ENCODE measurements at regions not wholly inside any gene's neighbourhood (a gene's known extent, or its start where the extent isn't known, plus 50 kb on each side); places are given as distances from the start of the nearest gene placed in this dataset.

DNA sequence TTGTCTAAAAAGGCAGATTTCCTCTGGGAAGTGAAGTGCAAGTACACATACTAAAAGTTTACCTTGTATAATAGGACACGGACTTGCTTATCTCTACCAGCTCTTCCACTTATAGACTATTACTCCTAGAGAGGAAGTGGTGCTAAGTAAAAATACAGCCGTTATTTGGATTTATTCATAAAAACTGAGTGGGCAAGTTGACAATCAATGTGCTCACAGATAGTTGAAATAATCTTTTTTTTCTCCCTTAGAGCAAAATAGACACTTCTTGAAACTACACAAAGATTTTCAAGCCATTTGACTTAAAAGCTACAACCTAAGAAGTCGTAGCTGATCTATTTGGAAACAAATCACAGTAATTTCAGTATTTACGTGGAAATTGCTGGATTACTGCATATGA lies 2584.7 kb upstream of the PCDH20 start:
- no peak for DNase-seq

- no peak for DNase-seq
Measured at GRCh38 chr13:63999614-64000305, 2584.1 kb upstream of the PCDH20 start.

DNA sequence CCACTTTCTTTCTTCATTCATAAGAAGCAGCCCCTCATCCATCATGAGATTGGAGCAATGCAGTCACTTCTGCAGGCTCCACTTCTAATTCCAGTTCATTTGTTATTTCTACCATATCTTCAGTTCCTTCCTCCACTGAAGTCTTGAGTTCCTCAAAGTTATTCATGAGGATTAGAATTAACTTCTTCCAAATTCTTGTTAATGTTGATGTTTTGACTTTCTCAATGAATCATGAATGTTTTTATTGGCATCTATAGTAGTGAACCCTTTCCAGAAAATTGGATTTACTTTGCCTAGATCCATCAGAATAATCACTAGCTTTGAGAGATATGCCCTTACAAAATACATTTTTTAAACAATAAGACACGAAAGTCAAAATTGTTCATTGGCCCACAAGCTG lies 2567.7 kb upstream of the PCDH20 start:
- no peak for DNase-seq

DNA sequence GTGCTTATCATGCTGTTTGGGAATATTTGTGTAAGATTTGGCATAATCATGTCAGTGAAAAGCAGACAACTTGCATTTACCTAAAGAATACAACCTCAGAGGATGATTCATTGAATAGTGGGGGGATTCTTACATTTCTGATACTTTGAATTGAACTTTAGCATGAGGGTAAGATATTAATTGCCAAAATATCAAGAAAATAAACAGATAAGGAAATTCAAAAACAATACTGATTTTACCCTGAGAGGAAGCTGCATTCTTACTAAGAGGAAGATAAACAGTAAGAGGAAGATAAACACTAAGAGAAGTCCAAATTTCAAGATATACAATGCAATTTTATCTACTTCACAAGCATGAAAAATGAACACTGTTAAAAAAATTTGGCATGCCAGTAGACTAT lies 2564.3 kb upstream of the PCDH20 start:
- DNase-seq: no peak

DNA sequence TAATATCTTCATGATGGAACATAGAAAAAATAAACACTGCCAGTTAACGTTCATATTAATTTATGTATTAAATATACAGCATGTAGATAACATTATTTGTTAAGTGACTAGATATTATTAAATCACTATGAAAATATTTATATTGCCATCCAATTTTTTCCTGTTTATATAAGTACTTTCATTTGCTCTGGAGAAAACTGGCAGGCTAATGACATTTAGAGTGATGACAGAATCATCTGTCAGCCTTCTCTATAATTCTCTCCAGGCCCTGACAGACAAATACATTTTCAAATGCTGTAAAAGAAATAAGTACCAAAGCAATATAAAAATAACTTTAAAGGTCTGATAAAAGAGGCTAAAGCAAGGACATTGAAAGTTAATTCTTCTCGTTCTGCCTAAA lies 2556.7 kb upstream of the PCDH20 start:
- no peak for DNase-seq

- DNase-seq: no peak
Measured at GRCh38 chr13:63954683-63955082, 2539.0 kb upstream of the PCDH20 start.

GRCh38 chr13:63948045-63948444 lies 2532.4 kb upstream of the PCDH20 start:
- DNase-seq: no peak

DNA sequence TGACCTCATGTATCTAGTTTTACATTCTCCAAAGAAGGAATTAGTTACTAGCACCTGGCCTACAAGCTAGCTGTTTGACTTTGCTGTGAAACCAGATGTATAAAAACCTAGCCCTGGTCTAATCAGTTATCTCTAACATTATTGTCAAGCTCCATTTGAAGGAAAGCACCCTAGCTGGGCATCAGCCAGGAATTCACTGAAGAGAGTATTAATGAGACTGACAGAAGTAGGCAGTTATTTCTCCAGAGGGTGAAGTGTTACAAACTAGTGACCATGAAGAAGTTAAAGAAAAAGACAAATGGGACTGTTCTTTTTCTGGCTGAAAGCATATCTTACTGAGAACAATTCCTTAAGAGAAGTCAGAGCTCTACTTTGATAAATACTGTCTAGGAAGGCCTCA lies 2529.3 kb upstream of the PCDH20 start:
- no peak for DNase-seq

GRCh38 chr13:63942372-63942771 lies 2526.7 kb upstream of the PCDH20 start:
- DNase-seq: no peak

DNA sequence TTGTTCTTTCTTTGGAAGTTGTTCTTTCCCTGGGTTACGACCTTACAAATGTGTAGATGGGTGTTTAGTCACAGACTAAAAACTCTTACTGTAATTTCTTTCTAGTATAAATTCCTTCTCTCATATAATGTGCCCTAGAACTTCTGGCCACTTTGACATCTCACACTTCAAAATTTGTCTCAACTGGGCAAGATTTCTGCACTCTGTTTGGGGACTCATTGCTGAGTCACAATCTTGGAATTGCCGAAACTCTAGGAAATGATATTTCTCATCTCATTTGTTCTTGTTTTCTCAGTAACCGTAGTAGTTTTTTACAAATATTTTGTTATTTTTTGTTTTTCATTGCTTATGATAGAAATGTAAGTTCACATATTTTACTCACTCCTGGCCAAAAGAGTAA lies 2523.2 kb upstream of the PCDH20 start:
- no peak for DNase-seq

DNA sequence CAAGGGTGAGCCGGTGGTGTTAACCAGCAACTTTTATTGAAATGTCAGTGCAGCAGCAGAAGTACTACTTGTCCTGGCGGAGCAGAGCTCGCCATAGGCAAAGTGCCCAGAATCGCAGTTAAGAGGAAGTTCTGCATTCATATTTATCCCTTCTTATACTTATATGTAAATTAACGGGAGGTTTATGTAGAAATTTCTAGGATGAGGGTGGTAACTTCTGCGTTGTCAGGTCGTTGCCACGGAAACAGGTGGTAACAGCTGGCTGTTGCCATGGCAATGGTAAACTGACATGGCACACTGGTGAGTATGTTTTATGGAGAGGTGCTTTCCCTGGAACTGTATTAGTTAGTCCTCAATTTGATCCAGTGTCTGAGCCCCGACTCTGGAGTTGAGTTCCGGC lies 2494.9 kb upstream of the PCDH20 start:
- DNase-seq: no peak

DNA sequence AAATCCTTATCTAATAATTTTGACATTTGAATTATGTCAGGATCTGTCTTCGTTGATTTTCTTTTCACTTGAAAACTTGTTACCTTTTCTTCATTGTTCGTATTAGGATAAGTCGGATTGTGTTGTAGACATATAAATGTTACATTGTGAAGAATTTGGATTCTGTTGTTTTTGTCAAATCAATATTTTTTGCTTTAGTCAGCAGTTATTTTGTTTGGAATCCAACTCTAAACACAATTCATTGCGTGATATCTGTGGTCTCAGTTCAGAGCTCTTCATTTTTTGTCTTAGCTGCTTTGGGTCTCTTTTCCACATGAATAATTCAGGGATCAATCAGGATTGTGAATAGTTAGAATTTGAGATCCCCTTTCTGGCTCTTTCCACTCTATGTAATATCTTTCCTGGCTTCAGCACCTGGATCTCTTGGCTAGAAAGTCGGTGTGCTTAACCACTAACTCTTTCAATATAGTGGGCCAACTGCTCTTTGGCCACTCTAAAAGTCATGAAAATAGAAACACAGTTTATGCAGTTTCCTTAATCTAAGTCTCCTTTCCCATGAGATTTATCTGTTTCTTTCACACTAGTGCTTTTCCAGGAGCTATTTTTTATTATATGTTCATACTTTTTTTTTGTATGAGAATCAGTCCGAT lies 2494.2 kb upstream of the PCDH20 start:
- no peak for DNase-seq

GRCh38 chr13:63902141-63902540 lies 2486.5 kb upstream of the PCDH20 start:
- no peak for DNase-seq

GRCh38 chr13:63901630-63902029 lies 2486.0 kb upstream of the PCDH20 start:
- no peak for DNase-seq

DNA sequence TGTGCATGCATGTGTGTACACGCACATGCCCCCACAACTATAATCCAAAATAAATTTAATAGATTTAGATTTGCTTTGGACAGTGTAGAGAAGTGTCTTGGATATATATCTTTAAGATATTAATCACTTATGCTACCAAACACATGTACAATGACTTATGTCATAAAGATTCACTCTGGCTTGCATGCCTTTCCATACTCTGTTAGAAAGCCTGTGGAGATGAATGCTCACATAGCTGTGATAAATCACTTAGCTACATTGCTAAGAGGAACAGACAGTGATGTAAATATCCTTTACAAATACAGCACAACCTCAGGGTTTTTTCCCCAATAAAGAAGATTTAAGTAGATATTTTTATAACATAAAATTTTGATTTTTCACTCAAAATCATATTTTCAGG lies 2484.8 kb upstream of the PCDH20 start:
- DNase-seq: no peak

- no peak for DNase-seq
Measured at GRCh38 chr13:63896321-63896720, 2480.7 kb upstream of the PCDH20 start.

DNA sequence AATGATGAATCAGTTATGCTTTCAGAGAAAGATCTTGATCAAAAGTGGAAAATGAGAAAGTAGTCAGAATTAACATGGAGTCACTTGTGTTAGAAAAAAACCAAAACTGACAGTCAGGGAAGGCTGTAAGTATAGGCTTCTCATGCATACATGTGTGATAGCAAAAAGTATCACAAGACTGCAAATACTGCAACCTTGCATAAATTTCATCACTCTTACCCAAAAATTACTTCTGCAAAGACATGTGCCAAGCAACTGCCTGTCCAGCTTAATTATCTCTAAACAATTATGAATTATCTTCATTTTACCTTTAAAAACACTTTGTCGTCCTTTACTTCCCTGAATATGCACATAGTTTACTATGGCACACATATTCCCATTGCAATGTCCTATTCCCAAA lies 2466.4 kb upstream of the PCDH20 start:
- DNase-seq: no peak

DNA sequence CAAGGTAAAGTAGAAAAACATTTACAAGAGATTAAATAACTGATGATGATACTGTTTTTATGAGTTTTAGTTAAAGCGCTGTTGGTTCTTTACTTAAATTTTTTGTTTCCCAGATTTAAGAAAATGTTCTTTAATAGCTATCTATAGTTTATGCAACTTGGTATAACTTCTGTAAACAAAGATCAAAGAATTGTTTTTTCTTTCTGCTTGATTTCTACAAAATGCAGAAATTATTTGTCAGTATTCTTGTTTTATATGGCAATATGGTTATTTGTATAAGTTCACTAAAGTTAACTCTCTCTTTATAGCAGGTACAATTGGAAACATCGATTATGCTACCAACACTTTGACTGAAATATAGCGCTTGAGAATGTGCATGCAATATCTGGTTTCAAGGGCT lies 2465.1 kb upstream of the PCDH20 start:
- no peak for DNase-seq

DNA sequence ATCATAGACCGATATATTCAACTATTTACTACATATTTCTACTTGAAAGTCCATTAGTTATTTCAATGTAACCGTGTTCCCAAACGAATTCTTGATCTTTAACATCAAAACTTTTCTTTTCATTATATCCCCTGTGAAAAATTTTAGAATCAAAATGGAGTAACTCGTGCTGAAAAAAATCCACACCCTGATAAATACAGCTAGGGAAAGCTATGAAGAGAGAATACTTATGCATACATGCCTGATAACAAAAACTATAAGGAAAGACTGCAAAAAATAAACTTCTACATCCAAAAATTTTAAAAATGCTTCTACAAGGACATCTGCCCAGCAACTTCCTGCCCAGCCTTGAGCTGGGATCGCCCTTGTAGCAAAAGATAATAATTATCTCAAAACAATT lies 2458.3 kb upstream of the PCDH20 start:
- no peak for DNase-seq

DNA sequence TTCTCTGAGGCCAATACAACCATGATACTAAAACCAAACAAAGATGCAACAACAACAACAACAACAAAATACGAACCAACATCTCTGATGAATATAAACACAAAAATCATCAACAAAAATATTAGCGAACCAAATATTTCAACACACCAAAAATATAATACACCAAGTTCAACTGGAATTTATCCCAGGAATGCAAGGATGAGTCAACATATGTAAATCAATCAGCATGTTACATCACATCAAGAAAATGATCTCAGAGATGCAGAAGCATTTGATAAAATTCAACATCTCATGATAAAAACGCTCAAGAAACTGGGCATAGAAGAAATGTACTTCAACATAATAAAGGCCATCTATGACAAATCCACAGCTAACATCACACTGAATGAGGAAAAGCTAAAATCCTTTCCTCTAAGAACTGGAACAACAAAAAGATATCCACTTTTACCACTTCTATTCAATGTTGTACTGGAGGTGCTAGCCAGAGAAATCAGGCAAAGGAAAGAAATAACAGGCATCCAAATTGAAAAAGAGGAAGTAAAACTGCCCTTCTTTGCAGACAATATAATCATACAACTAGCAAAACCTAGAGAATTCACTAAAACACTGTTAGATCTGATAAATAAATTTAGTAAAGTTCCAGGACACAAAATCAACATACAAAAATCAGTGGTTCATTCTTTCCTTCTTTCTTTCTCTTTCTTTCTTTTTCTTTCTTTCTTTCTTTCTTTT lies 2448.7 kb upstream of the PCDH20 start:
- DNase-seq: no peak

GRCh38 chr13:63855457-63856118 lies 2439.9 kb upstream of the PCDH20 start:
- no peak for DNase-seq

GRCh38 chr13:63853816-63854215 lies 2438.2 kb upstream of the PCDH20 start:
- no peak for DNase-seq

- no peak for DNase-seq
Measured at GRCh38 chr13:63851526-63851925, 2435.9 kb upstream of the PCDH20 start.

Measured in NCI-H446 treated with DMSO at 0.1 percent for 48 hours (cell line).